COLO668 (cell line): ENCODE measurements at regions not wholly inside any gene's neighbourhood (a gene's known extent, or its start where the extent isn't known, plus 50 kb on each side); places are given as distances from the start of the nearest gene placed in this dataset.
"Not testable (repeated sequence)": the region's sequence is repeated elsewhere in the genome, so short reads cannot be mapped to it uniquely, and the experiment has no call there.

ENCODE experiments used
- DNase-seq: peaks from one replicate; lab custom pipeline; 2025; ENCODE audit not compliant: unreplicated experiment; lab: John Stamatoyannopoulos, UW

- no peak for DNase-seq
Observed at GRCh38 chr10:33485276-33485675, 150.8 kb upstream of the NRP1 start.

GRCh38 chr10:33484787-33485186 is 150.3 kb upstream of the NRP1 start:
- no peak for DNase-seq

- DNase-seq, result peak; percentile 43
Observed at GRCh38 chr10:33483816-33484190, 149.3 kb upstream of the NRP1 start.

- peak; percentile 43 for DNase-seq
Observed at GRCh38 chr10:33483124-33483815, 148.8 kb upstream of the NRP1 start.

GRCh38 chr10:33482486-33482885 is 148.0 kb upstream of the NRP1 start:
- no peak for DNase-seq

- no peak for DNase-seq
Observed at GRCh38 chr10:33481184-33481583, 146.7 kb upstream of the NRP1 start.

- not testable (repeated sequence) for DNase-seq
Observed at GRCh38 chr10:33480417-33480816, 145.9 kb upstream of the NRP1 start.

GRCh38 chr10:33478675-33479125 is 144.2 kb upstream of the NRP1 start:
- DNase-seq, result peak; percentile 2

GRCh38 chr10:33478089-33478674 is 143.7 kb upstream of the NRP1 start:
- DNase-seq, result no peak

GRCh38 chr10:33477291-33478088 is 143.0 kb upstream of the NRP1 start:
- DNase-seq, result no peak

- no peak for DNase-seq
Observed at GRCh38 chr10:33476757-33477273, 142.3 kb upstream of the NRP1 start.

- DNase-seq, result no peak
Observed at GRCh38 chr10:33473688-33474087, 139.2 kb upstream of the NRP1 start.

- not testable (repeated sequence) for DNase-seq
Observed at GRCh38 chr10:33468006-33468405, 133.5 kb upstream of the NRP1 start.

GRCh38 chr10:33465747-33466146 is 131.3 kb upstream of the NRP1 start:
- no peak for DNase-seq

- DNase-seq, result no peak
Observed at GRCh38 chr10:33463011-33463410, 128.5 kb upstream of the NRP1 start.

GRCh38 chr10:33461295-33461640 is 126.8 kb upstream of the NRP1 start:
- no peak for DNase-seq

- DNase-seq, result no peak
Observed at GRCh38 chr10:33460505-33461294, 126.2 kb upstream of the NRP1 start.

- no peak for DNase-seq
Observed at GRCh38 chr10:33459602-33460001, 125.1 kb upstream of the NRP1 start.

- no peak for DNase-seq
Observed at GRCh38 chr10:33455029-33455428, 120.6 kb upstream of the NRP1 start.

- no peak for DNase-seq
Observed at GRCh38 chr10:33454554-33454953, 120.1 kb upstream of the NRP1 start.
